WERI-Rb-1 (cell line): ENCODE measurements at regions not wholly inside any gene's neighbourhood (a gene's known extent, or its start where the extent isn't known, plus 50 kb on each side); places are given as distances from the start of the nearest gene placed in this dataset.

Experiments
- DNase-seq: peaks from one replicate; pipeline ENCODE4 v3.0.0-alpha.2; 2020
- H3K27ac ChIP-seq: fragments of 250-450 bp; sonication (Bioruptor Pico); 2 replicates; pipeline ENCODE4 v1.5.1; 2020; ENCODE audit warnings: mild to moderate bottlenecking, moderate library complexity
- H3K27me3 ChIP-seq: fragments of 250-450 bp; sonication (Bioruptor Pico); 2 replicates; pipeline ENCODE4 v1.5.1; 2021; ENCODE audit warnings: mild to moderate bottlenecking, low read depth, moderate library complexity; ENCODE audit not compliant: insufficient read depth, severe bottlenecking
- H3K36me3 ChIP-seq: fragments of 250-450 bp; sonication (Bioruptor Pico); 2 replicates; pipeline ENCODE4 v1.5.1; 2020; ENCODE audit warnings: mild to moderate bottlenecking, moderate library complexity
- H3K4me3 ChIP-seq: 2 replicates; pipeline ENCODE4 v1.5.1; 2011; ENCODE audit warnings: low read depth, mild to moderate bottlenecking, control low read depth, low read length
- H3K9me3 ChIP-seq: fragments of 250-450 bp; sonication (Bioruptor Pico); 2 replicates; pipeline ENCODE4 v1.5.1; 2021; ENCODE audit warnings: mild to moderate bottlenecking, moderate library complexity; ENCODE audit not compliant: severe bottlenecking
- TF ChIP-seq, protein P1 (sequence below): IDR thresholded peaks from 2 replicates; pipeline ENCODE4 v1.5.1; 2011; ENCODE audit warnings: low read depth, mild to moderate bottlenecking, control low read depth, inconsistent platforms, low read length

DNA sequence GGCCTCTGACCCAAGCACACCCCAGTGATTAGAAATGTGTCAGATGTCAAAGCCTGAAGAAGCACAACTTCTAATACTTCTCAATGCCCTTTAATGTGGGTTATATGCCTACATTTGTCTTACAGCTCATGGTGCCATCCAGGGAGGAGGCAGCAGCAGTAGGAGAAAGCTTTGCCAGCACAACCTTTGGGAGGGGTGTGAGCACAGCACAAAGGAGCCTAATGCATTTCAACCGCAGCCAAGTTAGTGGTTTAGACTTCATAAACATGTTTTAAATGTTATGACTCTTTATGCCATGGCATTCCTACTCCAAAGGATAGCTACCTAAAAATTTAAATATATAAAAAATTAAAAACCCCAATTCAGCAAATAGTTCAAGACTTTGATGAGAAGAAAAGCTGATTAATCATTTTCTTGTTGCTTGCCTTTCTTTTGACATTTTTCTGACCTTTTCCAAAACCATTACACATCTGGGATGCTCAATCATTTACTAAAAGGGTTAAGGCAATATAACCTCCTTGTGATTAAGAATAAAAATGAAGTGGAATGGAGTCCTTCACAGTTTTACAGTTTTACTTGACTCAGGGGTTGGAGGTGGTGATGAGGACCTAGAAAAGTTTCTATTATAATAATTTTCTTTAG is 142.7 kb downstream of the DLEU7 start:
- Histone ChIP-seq H3K9me3 (no peaks in the 10 kb centered on the region), H3K27me3 (no peaks in the 10 kb centered on the region), H3K36me3 (no peaks in the 10 kb centered on the region), H3K27ac (no peak overlapping the region), H3K4me3 (no peak overlapping the region)
- TF ChIP-seq, protein P1, sequence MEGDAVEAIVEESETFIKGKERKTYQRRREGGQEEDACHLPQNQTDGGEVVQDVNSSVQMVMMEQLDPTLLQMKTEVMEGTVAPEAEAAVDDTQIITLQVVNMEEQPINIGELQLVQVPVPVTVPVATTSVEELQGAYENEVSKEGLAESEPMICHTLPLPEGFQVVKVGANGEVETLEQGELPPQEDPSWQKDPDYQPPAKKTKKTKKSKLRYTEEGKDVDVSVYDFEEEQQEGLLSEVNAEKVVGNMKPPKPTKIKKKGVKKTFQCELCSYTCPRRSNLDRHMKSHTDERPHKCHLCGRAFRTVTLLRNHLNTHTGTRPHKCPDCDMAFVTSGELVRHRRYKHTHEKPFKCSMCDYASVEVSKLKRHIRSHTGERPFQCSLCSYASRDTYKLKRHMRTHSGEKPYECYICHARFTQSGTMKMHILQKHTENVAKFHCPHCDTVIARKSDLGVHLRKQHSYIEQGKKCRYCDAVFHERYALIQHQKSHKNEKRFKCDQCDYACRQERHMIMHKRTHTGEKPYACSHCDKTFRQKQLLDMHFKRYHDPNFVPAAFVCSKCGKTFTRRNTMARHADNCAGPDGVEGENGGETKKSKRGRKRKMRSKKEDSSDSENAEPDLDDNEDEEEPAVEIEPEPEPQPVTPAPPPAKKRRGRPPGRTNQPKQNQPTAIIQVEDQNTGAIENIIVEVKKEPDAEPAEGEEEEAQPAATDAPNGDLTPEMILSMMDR, result no peak
- DNase-seq, result no peak

DNA sequence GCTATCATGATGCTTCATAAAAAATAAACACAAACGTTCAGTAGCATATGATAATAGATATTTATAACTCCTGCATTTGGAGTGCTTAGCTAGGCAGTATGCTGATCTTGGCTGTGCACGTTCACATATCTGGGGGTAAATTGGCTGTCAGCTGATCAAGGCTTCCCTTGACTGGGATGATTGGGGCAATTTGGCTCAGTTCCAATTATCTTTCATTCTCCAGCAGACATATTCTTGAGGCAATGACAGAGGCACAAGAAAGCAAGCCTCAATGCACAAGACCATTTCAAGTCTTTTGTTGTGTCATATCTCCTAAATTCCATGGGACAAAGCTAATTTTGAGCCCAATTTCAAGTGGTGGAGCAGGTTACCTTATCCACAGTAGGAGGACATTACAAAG is 142.0 kb downstream of the DLEU7 start:
- Histone ChIP-seq H3K36me3 (no peaks in the 10 kb centered on the region), H3K27ac (no peak overlapping the region), H3K27me3 (no peaks in the 10 kb centered on the region), H3K9me3 (no peaks in the 10 kb centered on the region), H3K4me3 (no peak overlapping the region)
- no peak for DNase-seq
- TF ChIP-seq, protein P1, result no peak

DNA sequence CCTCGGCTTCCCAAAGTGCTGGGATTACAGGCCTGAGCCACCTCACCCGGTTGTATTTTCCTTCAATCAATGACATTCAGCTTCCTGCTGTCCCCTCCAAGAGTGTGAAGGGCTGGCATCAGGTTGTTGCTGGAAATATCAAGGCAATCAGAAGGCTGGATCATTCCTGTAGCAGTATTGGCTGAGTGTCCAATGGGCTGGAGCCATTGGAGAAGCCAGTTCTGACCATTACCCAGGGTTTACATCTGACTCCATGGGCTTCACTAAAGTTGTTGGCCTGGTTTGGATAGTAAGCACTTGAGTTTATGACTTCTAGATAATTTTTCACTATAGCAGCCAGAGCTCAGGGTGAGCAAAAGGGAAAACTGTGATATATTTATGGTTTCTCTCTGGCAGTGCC is 137.0 kb downstream of the DLEU7 start:
- H3K4me3 ChIP-seq, result no peak overlapping the region
- H3K36me3 ChIP-seq, result no peaks in the 10 kb centered on the region
- DNase-seq, result no peak
- H3K9me3 ChIP-seq, result no peaks in the 10 kb centered on the region
- H3K27me3 ChIP-seq, result no peaks in the 10 kb centered on the region
- no peak overlapping the region for H3K27ac ChIP-seq
- TF ChIP-seq, protein P1, result no peak

DNA sequence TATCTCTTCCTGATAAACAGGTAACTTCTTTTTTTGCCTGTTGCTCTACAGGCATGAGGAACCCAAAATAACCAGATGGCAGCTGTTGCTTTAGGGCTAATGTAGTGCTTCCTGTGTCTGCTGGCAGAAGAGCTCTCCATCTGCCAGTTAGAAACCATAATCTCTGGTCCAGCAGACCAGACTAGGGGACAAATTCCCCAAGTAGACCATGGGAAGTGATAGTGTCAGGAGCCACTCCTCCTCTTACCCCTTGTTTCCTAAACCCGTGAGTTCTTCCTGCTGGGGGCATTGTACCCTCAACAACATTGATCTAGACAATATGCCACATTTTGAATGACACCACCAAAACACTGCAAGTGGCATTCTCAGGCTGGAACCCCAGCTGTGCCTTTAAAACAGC is 135.9 kb downstream of the DLEU7 start:
- peak; percentile 10 for DNase-seq
- Histone ChIP-seq H3K27me3 (no peaks in the 10 kb centered on the region), H3K36me3 (no peaks in the 10 kb centered on the region), H3K27ac (no peak overlapping the region), H3K4me3 (no peak overlapping the region), H3K9me3 (no peaks in the 10 kb centered on the region)
- TF ChIP-seq, protein P1, result no peak

DNA sequence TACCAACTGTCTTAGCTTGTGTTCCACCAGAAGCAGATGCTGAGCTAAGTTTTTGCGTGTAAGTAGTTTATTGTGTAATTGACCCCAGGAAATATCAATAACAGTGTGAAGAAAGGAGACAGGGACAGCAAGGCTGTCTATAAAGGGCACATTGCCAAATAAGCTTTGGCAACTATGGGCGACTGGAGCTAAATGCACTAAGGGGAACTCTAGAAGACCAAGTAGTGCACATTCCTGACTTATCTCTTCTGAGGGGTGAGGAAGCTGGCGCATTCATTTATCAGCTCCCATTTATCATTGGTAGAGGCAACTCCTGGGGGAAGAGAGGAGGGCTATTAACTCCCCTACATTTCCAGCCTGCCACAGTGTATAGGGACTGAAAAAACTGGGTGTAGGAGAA is 135.0 kb downstream of the DLEU7 start:
- Histone ChIP-seq H3K27me3 (no peaks in the 10 kb centered on the region), H3K4me3 (no peak overlapping the region), H3K36me3 (no peaks in the 10 kb centered on the region), H3K9me3 (no peaks in the 10 kb centered on the region), H3K27ac (no peak overlapping the region)
- no peak for DNase-seq
- TF ChIP-seq, protein P1, result no peak

DNA sequence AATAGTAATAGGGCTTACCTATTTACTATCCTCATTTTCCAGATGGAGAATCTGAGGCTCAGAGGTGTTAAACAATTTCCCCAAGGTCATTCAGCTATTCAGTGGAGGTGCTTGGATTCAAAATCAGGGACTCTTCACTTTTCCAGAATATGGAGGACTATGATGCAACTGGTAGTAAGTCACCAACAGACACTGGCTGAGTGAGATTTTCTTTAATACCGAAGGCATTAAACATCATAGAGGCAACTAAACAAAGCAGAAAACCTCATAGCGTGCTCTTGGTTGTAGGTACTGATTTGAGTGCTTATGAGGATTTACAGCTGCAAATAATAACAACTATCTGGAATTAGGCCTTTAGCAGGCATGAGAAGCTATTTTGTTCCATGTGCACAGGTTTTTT is 134.4 kb downstream of the DLEU7 start:
- no peak for DNase-seq
- no peaks in the 10 kb centered on the region for H3K9me3 ChIP-seq
- H3K4me3 ChIP-seq, result no peak overlapping the region
- TF ChIP-seq, protein P1, result no peak
- H3K27ac ChIP-seq, result no peak overlapping the region
- H3K36me3 ChIP-seq, result no peaks in the 10 kb centered on the region
- peaks cover 4% of the 10 kb centered on the region for H3K27me3 ChIP-seq
